ENCODE measurements at regions not wholly inside any gene's neighbourhood (a gene's known extent, or its start where the extent isn't known, plus 50 kb on each side); places are given as distances from the start of the nearest gene placed in this dataset.

DNA sequence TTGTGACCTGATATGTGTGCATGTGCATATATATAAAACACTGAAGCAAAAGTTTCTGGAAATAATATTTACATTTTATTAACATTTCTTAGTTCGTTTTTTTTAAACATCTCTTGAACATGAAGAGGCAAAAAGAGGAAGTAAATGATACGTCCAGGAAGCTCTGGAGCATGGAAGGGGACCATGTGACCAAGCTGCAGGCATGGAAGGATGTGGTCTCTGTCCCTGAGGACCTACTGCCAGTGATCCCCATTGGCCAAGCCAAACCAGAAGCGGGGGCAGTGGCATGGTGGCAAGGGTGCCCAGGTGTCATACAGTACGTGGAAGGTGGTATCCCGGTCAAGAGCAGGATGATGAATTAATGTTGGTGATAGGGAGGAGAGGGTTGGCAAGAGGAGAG is 268.3 kb upstream of the PROX1 start:
- H3K4me3 ChIP-seq (ENCODE audit: low read depth in 1 of 2, low read length in 2 of 2), result no peak overlapping the region
- H3K27ac ChIP-seq (ENCODE audit: low read depth, low read length), result no peak overlapping the region
- H3K9ac ChIP-seq (ENCODE audit: low read length), result no peak overlapping the region
- H3K9me3 ChIP-seq (ENCODE audit: low read length), result no peaks in the 10 kb centered on the region
- no peaks in the 10 kb centered on the region for H3K4me1 ChIP-seq (ENCODE audit: insufficient read depth, low read length)
- no peaks in the 10 kb centered on the region for H3K36me3 ChIP-seq (ENCODE audit: insufficient read depth, low read length)
- no peaks in the 10 kb centered on the region for H3K27me3 ChIP-seq (ENCODE audit: control insufficient read depth in 1 of 2, insufficient read depth in 2 of 2, low read length in 2 of 2)

DNA sequence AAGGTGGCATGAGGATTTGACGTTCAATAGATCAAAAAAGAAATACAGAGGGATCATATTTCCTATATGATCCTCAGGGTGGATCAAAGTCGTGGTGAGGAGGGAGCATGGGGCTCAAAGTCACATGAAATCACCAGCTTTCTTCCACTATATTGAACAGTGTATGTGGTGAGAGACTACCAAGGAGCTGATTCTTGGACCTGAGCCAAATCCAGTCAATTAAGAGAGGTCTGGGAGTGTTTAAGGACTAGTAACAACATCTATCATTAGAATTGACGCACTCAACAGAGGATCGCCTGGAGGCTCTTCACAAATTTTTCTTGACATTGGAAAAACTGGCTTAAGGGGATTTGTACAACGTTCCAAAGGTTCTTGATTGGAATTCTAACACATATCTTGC is 267.7 kb upstream of the PROX1 start:
- H3K4me3 ChIP-seq (ENCODE audit: low read depth in 1 of 2, low read length in 2 of 2), result no peak overlapping the region
- no peaks in the 10 kb centered on the region for H3K27me3 ChIP-seq (ENCODE audit: control insufficient read depth in 1 of 2, insufficient read depth in 2 of 2, low read length in 2 of 2)
- H3K36me3 ChIP-seq (ENCODE audit: insufficient read depth, low read length), result no peaks in the 10 kb centered on the region
- H3K9me3 ChIP-seq (ENCODE audit: low read length), result no peaks in the 10 kb centered on the region
- no peak overlapping the region for H3K9ac ChIP-seq (ENCODE audit: low read length)
- no peak overlapping the region for H3K27ac ChIP-seq (ENCODE audit: low read depth, low read length)
- H3K4me1 ChIP-seq (ENCODE audit: insufficient read depth, low read length), result peaks cover 5% of the 10 kb centered on the region

- Histone ChIP-seq H3K36me3 (ENCODE audit: insufficient read depth, low read length) (no peaks in the 10 kb centered on the region), H3K27me3 (ENCODE audit: control insufficient read depth in 1 of 2, insufficient read depth in 2 of 2, low read length in 2 of 2) (no peaks in the 10 kb centered on the region), H3K4me3 (ENCODE audit: low read depth in 1 of 2, low read length in 2 of 2) (no peak overlapping the region), H3K9ac (ENCODE audit: low read length) (no peak overlapping the region), H3K27ac (ENCODE audit: low read depth, low read length) (no peak overlapping the region), H3K4me1 (ENCODE audit: insufficient read depth, low read length) (peaks cover 6% of the 10 kb centered on the region), H3K9me3 (ENCODE audit: low read length) (no peaks in the 10 kb centered on the region)
Measured at GRCh38 chr1:213723187-213723586, 264.6 kb upstream of the PROX1 start.

DNA sequence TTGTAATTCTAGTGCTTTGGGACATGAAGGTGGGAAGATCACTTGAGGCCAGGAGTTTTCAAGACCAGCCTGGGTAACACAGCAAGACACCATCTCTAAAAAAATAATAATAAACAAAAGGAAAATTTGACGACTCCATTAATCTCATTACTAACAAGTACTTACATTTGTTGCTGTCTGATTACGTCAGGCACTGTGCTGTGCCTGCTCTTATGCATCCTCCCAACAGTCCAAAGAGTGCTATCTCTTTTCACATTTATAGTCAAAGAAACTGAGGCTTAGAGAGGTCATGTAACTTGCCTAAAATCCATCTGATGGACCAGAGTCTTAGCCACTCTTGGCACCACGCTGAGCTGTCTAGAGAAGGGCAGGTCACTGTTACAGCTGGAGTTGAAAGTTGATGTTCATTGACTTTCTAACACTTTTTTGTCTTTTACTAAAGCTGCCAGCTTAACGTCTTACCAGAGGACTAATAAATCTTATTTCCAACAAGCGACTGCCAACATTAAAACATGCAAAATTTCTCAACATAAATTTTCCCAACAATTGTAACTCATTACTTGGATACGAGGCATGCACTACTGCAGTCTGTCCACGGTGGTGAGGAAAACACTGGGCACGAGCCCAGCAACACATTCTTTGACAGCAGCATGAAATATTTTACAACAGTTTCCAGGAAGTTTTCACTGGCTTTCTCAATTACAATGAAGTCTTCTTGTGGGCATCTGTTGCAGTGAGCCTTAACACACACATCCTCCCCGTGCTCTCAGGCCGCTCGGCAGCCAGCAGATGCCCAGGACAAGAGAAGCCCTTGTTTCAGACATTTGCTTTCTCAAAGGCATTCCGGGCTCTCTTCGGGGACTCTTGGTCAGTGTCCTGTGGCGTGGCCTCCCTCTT is 262.9 kb upstream of the PROX1 start:
- no peak overlapping the region for H3K9ac ChIP-seq (ENCODE audit: low read length)
- no peaks in the 10 kb centered on the region for H3K27me3 ChIP-seq (ENCODE audit: control insufficient read depth in 1 of 2, insufficient read depth in 2 of 2, low read length in 2 of 2)
- no peak overlapping the region for H3K27ac ChIP-seq (ENCODE audit: low read depth, low read length)
- no peak overlapping the region for H3K4me3 ChIP-seq (ENCODE audit: low read depth in 1 of 2, low read length in 2 of 2)
- H3K9me3 ChIP-seq (ENCODE audit: low read length), result no peaks in the 10 kb centered on the region
- peaks cover 6% of the 10 kb centered on the region for H3K4me1 ChIP-seq (ENCODE audit: insufficient read depth, low read length)
- H3K36me3 ChIP-seq (ENCODE audit: insufficient read depth, low read length), result no peaks in the 10 kb centered on the region

- Histone ChIP-seq H3K4me1 (ENCODE audit: insufficient read depth, low read length) (peaks cover 6% of the 10 kb centered on the region), H3K9me3 (ENCODE audit: low read length) (no peaks in the 10 kb centered on the region), H3K4me3 (ENCODE audit: low read depth in 1 of 2, low read length in 2 of 2) (no peak overlapping the region), H3K27me3 (ENCODE audit: control insufficient read depth in 1 of 2, insufficient read depth in 2 of 2, low read length in 2 of 2) (no peaks in the 10 kb centered on the region), H3K36me3 (ENCODE audit: insufficient read depth, low read length) (no peaks in the 10 kb centered on the region), H3K27ac (ENCODE audit: low read depth, low read length) (no peak overlapping the region), H3K9ac (ENCODE audit: low read length) (no peak overlapping the region)
Measured at GRCh38 chr1:213727853-213728592, 259.8 kb upstream of the PROX1 start.

DNA sequence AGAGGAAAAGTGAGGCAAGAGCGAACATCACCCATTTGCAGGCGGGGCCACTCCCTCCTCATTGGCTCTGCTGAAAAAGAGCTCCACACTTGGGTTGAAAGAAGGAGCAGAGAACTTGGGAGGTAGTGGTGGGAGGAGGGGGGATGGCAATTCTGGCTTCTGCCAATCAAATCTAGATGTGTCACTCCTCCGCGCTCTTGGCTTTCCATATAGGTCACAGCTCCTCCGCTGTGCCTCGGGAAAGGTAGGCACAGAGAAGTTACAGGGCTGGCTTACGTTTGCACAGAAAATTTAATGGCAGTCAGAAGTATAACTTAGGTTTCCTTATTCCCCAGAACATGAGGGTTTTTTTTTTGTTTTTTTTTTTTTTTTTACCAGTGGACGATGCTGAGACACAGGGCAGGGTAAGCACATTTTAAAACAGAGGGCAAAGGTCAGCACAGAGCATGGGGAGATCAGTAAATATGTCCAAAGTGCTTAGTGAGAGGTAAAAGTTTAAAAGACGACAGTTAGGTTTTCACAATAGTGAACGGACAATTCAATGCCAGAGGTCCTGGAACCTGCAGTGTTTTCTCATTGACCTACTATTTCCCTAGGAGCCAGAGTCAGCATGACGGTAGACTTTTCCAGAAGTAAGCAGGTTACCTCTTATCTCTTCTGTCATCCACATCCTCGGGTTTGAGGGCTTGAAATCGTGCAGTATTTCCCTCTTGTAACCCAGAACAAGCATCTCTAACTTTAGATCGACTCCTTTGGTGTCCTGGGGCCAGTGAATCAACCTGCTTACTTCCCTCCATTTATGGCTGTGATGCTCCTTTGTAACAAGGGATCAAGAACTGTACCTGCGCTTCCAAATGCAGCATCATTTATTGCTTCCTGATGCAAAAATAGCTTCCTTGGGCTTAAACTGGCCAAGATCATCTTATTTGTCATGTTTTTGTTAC is 258.9 kb upstream of the PROX1 start:
- peaks cover 6% of the 10 kb centered on the region for H3K4me1 ChIP-seq (ENCODE audit: insufficient read depth, low read length)
- no peaks in the 10 kb centered on the region for H3K9me3 ChIP-seq (ENCODE audit: low read length)
- no peak overlapping the region for H3K9ac ChIP-seq (ENCODE audit: low read length)
- no peak overlapping the region for H3K4me3 ChIP-seq (ENCODE audit: low read depth in 1 of 2, low read length in 2 of 2)
- no peaks in the 10 kb centered on the region for H3K36me3 ChIP-seq (ENCODE audit: insufficient read depth, low read length)
- H3K27ac ChIP-seq (ENCODE audit: low read depth, low read length), result no peak overlapping the region
- H3K27me3 ChIP-seq (ENCODE audit: control insufficient read depth in 1 of 2, insufficient read depth in 2 of 2, low read length in 2 of 2), result no peaks in the 10 kb centered on the region

- Histone ChIP-seq H3K4me3 (ENCODE audit: low read depth in 1 of 2, low read length in 2 of 2) (no peak overlapping the region), H3K36me3 (ENCODE audit: insufficient read depth, low read length) (no peaks in the 10 kb centered on the region), H3K27me3 (ENCODE audit: control insufficient read depth in 1 of 2, insufficient read depth in 2 of 2, low read length in 2 of 2) (no peaks in the 10 kb centered on the region), H3K9ac (ENCODE audit: low read length) (no peak overlapping the region), H3K27ac (ENCODE audit: low read depth, low read length) (no peak overlapping the region), H3K9me3 (ENCODE audit: low read length) (no peaks in the 10 kb centered on the region), H3K4me1 (ENCODE audit: insufficient read depth, low read length) (no peaks in the 10 kb centered on the region)
Measured at GRCh38 chr1:213733705-213734104, 254.1 kb upstream of the PROX1 start.

- H3K27ac ChIP-seq (ENCODE audit: low read depth, low read length), result no peak overlapping the region
- H3K4me3 ChIP-seq (ENCODE audit: low read depth in 1 of 2, low read length in 2 of 2), result no peak overlapping the region
- no peaks in the 10 kb centered on the region for H3K36me3 ChIP-seq (ENCODE audit: insufficient read depth, low read length)
- H3K4me1 ChIP-seq (ENCODE audit: insufficient read depth, low read length), result no peaks in the 10 kb centered on the region
- H3K27me3 ChIP-seq (ENCODE audit: control insufficient read depth in 1 of 2, insufficient read depth in 2 of 2, low read length in 2 of 2), result no peaks in the 10 kb centered on the region
- H3K9me3 ChIP-seq (ENCODE audit: low read length), result no peaks in the 10 kb centered on the region
- no peak overlapping the region for H3K9ac ChIP-seq (ENCODE audit: low read length)
Measured at GRCh38 chr1:213737398-213738035, 250.3 kb upstream of the PROX1 start.

DNA sequence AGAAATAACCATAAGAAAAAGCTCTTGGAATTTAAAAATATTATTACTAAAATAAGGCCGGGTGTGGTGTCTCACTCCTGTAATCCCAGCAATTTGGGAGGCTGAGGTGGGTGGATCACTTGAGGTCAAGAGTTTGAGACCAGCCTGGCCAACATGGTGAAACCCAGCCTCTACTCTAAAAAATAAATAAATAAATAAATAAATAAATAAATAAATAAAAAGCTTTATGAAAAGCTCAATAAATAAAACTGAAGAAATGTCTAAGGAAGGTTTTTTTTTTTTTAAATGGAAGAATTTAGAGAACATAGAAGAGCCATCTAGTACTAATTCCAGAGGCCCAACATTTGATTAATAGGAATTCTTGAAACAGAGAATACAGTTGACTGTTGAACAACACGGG is 249.1 kb upstream of the PROX1 start:
- no peak overlapping the region for H3K9ac ChIP-seq (ENCODE audit: low read length)
- no peak overlapping the region for H3K4me3 ChIP-seq (ENCODE audit: low read depth in 1 of 2, low read length in 2 of 2)
- H3K36me3 ChIP-seq (ENCODE audit: insufficient read depth, low read length), result no peaks in the 10 kb centered on the region
- no peaks in the 10 kb centered on the region for H3K4me1 ChIP-seq (ENCODE audit: insufficient read depth, low read length)
- H3K27me3 ChIP-seq (ENCODE audit: control insufficient read depth in 1 of 2, insufficient read depth in 2 of 2, low read length in 2 of 2), result no peaks in the 10 kb centered on the region
- no peak overlapping the region for H3K27ac ChIP-seq (ENCODE audit: low read depth, low read length)
- H3K9me3 ChIP-seq (ENCODE audit: low read length), result no peaks in the 10 kb centered on the region

- Histone ChIP-seq H3K4me3 (ENCODE audit: low read depth in 1 of 2, low read length in 2 of 2) (no peak overlapping the region), H3K4me1 (ENCODE audit: insufficient read depth, low read length) (no peaks in the 10 kb centered on the region), H3K9ac (ENCODE audit: low read length) (no peak overlapping the region), H3K9me3 (ENCODE audit: low read length) (no peaks in the 10 kb centered on the region), H3K27me3 (ENCODE audit: control insufficient read depth in 1 of 2, insufficient read depth in 2 of 2, low read length in 2 of 2) (no peaks in the 10 kb centered on the region), H3K27ac (ENCODE audit: low read depth, low read length) (no peak overlapping the region), H3K36me3 (ENCODE audit: insufficient read depth, low read length) (no peaks in the 10 kb centered on the region)
Measured at GRCh38 chr1:213742992-213743391, 244.8 kb upstream of the PROX1 start.

DNA sequence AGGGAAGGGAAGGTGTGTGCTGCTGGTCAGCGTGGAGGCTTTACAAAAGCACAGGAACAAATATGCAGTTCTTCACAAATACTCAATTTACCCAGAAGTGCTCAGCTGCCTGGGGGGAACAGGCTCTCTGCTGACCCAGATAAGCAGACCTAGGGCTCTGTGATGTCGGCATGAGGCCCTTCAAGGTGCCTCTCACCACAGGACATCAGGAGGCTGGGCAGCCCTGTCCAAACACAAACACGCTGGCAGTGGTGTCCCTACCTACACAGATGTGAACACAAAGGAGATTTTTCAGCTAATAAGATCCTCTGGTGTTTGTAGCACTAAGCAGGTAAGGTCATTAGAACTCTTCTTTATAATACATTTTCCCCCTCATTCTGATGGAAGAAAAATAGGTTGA is 243.0 kb upstream of the PROX1 start:
- Histone ChIP-seq H3K27me3 (ENCODE audit: control insufficient read depth in 1 of 2, insufficient read depth in 2 of 2, low read length in 2 of 2) (no peaks in the 10 kb centered on the region), H3K9ac (ENCODE audit: low read length) (no peak overlapping the region), H3K4me1 (ENCODE audit: insufficient read depth, low read length) (no peaks in the 10 kb centered on the region), H3K4me3 (ENCODE audit: low read depth in 1 of 2, low read length in 2 of 2) (no peak overlapping the region), H3K36me3 (ENCODE audit: insufficient read depth, low read length) (no peaks in the 10 kb centered on the region), H3K9me3 (ENCODE audit: low read length) (no peaks in the 10 kb centered on the region), H3K27ac (ENCODE audit: low read depth, low read length) (no peak overlapping the region)

All from muscle layer of colon (tissue), 2 donors.